OCI-LY1 (cell line): ENCODE measurements at regions not wholly inside any gene's neighbourhood (a gene's known extent, or its start where the extent isn't known, plus 50 kb on each side); places are given as distances from the start of the nearest gene placed in this dataset.

Source experiments
- CTCF ChIP-seq: fragments of 200-600 bp; sonication (generic), shearing (Covaris generic); IDR thresholded peaks from 2 replicates; pipeline ENCODE4 v1.5.1; 2017; ENCODE audit warnings: mild to moderate bottlenecking, antibody characterized with exemption, low read length, moderate library complexity, mixed read lengths
- EZH2 ChIP-seq: fragments of 200-600 bp; sonication (generic), shearing (Covaris generic); IDR thresholded peaks from 2 replicates; pipeline ENCODE4 v1.8.0; 2017; ENCODE audit warnings: borderline replicate concordance, mixed run types, mild to moderate bottlenecking, antibody characterized with exemption, low read length, moderate library complexity, mixed read lengths

- TF ChIP-seq CTCF (no peak), EZH2 (no peak)
These were observed 152.6 kb downstream of the RPAP3 start for GRCh38 chr12:47553266-47553665.
